ENCODE measurements at regions not wholly inside any gene's neighbourhood (a gene's known extent, or its start where the extent isn't known, plus 50 kb on each side); places are given as distances from the start of the nearest gene placed in this dataset.

- Histone ChIP-seq H3K4me3 (ENCODE audit: low read length) (no peak overlapping the region), H3K4me1 (ENCODE audit: control insufficient read depth, insufficient read depth, low read length) (no peaks in the 10 kb centered on the region), H3K9ac (ENCODE audit: extremely low read depth, low read length, poor library complexity, severe bottlenecking) (no peak overlapping the region), H3K36me3 (ENCODE audit: control insufficient read depth, insufficient read depth, low read length) (no peaks in the 10 kb centered on the region), H3K27me3 (ENCODE audit: control insufficient read depth, insufficient read depth, low read length, poor library complexity, severe bottlenecking) (no peaks in the 10 kb centered on the region), H3K27ac (ENCODE audit: low read depth, low read length) (no peak overlapping the region), H3K9me3 (ENCODE audit: control insufficient read depth, low read length) (no peaks in the 10 kb centered on the region)
- Mint-ChIP-seq H3K9me3 (no peaks in the 10 kb centered on the region), H3K27ac (no peak overlapping the region), H3K4me3 (no peak overlapping the region), H3K27me3 (ENCODE audit: insufficient read depth) (no peaks in the 10 kb centered on the region), H3K36me3 (ENCODE audit: low read depth) (no peaks in the 10 kb centered on the region), H3K4me1 (peaks cover 8% of the 10 kb centered on the region)
- 94% methylated on average over 1 of the region's 1 CpG; no CpG with 5 or more reads in 1 of the 2 experiments for WGBS, 2 experiments (ENCODE audit: insufficient coverage in 1 of 2, insufficient read length in 1 of 2)
- TF ChIP-seq CTCF (conservative IDR thresholded peaks at IDR 0.05), result no peak
- no peak for DNase-seq
Observed at GRCh38 chr6:140354296-140354695, 979.8 kb upstream of the CITED2 start.

GRCh38 chr6:140353536-140353935 is 979.1 kb upstream of the CITED2 start:
- Mint-ChIP-seq H3K4me1 (peaks cover 8% of the 10 kb centered on the region), H3K4me3 (no peak overlapping the region), H3K36me3 (ENCODE audit: low read depth) (no peaks in the 10 kb centered on the region), H3K27ac (no peak overlapping the region), H3K27me3 (ENCODE audit: insufficient read depth) (no peaks in the 10 kb centered on the region), H3K9me3 (no peaks in the 10 kb centered on the region)
- H3K27ac ChIP-seq (ENCODE audit: low read depth, low read length), result no peak overlapping the region
- no peaks in the 10 kb centered on the region for H3K4me1 ChIP-seq (ENCODE audit: control insufficient read depth, insufficient read depth, low read length)
- H3K27me3 ChIP-seq (ENCODE audit: control insufficient read depth, insufficient read depth, low read length, poor library complexity, severe bottlenecking), result no peaks in the 10 kb centered on the region
- no peaks in the 10 kb centered on the region for H3K9me3 ChIP-seq (ENCODE audit: control insufficient read depth, low read length)
- WGBS, 2 experiments (ENCODE audit: insufficient coverage in 1 of 2, insufficient read length in 1 of 2), result no CpG with 5 or more reads among the region's 1 CpG
- no peak overlapping the region for H3K4me3 ChIP-seq (ENCODE audit: low read length)
- no peak for TF ChIP-seq CTCF (conservative IDR thresholded peaks at IDR 0.05)
- no peak for DNase-seq
- H3K36me3 ChIP-seq (ENCODE audit: control insufficient read depth, insufficient read depth, low read length), result no peaks in the 10 kb centered on the region
- no peak overlapping the region for H3K9ac ChIP-seq (ENCODE audit: extremely low read depth, low read length, poor library complexity, severe bottlenecking)

GRCh38 chr6:140346428-140346827 is 972.0 kb upstream of the CITED2 start:
- no peaks in the 10 kb centered on the region for H3K9me3 Mint-ChIP-seq
- H3K27me3 ChIP-seq (ENCODE audit: control insufficient read depth, insufficient read depth, low read length, poor library complexity, severe bottlenecking), result no peaks in the 10 kb centered on the region
- no peak for TF ChIP-seq CTCF (conservative IDR thresholded peaks at IDR 0.05)
- H3K36me3 Mint-ChIP-seq (ENCODE audit: low read depth), result no peaks in the 10 kb centered on the region
- 90 to 92% methylated on average over 5 of the region's 5 CpGs for WGBS, 2 experiments (ENCODE audit: insufficient coverage in 1 of 2, insufficient read length in 1 of 2)
- no peak for DNase-seq
- peaks cover 6% of the 10 kb centered on the region for H3K4me1 Mint-ChIP-seq
- H3K27ac Mint-ChIP-seq, result no peak overlapping the region
- H3K4me3 Mint-ChIP-seq, result no peak overlapping the region
- no peak overlapping the region for H3K9ac ChIP-seq (ENCODE audit: extremely low read depth, low read length, poor library complexity, severe bottlenecking)
- no peaks in the 10 kb centered on the region for H3K36me3 ChIP-seq (ENCODE audit: control insufficient read depth, insufficient read depth, low read length)
- no peak overlapping the region for H3K27ac ChIP-seq (ENCODE audit: low read depth, low read length)
- H3K4me1 ChIP-seq (ENCODE audit: control insufficient read depth, insufficient read depth, low read length), result no peaks in the 10 kb centered on the region
- H3K4me3 ChIP-seq (ENCODE audit: low read length), result no peak overlapping the region
- H3K9me3 ChIP-seq (ENCODE audit: control insufficient read depth, low read length), result no peaks in the 10 kb centered on the region
- no peaks in the 10 kb centered on the region for H3K27me3 Mint-ChIP-seq (ENCODE audit: insufficient read depth)

Data from endodermal cell (in vitro differentiated cells).